HEK293T (cell line): ENCODE measurements at regions not wholly inside any gene's neighbourhood (a gene's known extent, or its start where the extent isn't known, plus 50 kb on each side); places are given as distances from the start of the nearest gene placed in this dataset.

Experiments used
- FOXA1 ChIP-seq: fragments of 450-650 bp; IDR thresholded peaks from 2 replicates; pipeline ENCODE4 v1.6.1; 2016; ENCODE audit warnings: mild to moderate bottlenecking
- HDGF ChIP-seq: fragments of 450-650 bp; IDR thresholded peaks from 2 replicates; pipeline ENCODE4 v1.6.1; 2017; ENCODE audit warnings: antibody characterized with exemption, borderline replicate concordance
- NFRKB ChIP-seq: fragments of 450-650 bp; IDR thresholded peaks from 2 replicates; pipeline ENCODE4 v1.6.1; 2016; ENCODE audit warnings: mild to moderate bottlenecking, moderate library complexity
- SP1 ChIP-seq: fragments of 450-650 bp; IDR thresholded peaks from 2 replicates; pipeline ENCODE4 v1.6.1; 2017
- SUZ12 ChIP-seq: fragments of 450-650 bp; IDR thresholded peaks from 2 replicates; pipeline ENCODE4 v1.6.1; 2016; ENCODE audit warnings: mild to moderate bottlenecking
- TARDBP ChIP-seq: fragments of 450-650 bp; IDR thresholded peaks from 2 replicates; pipeline ENCODE4 v1.6.1; 2016
- ZNF384 ChIP-seq: fragments of 450-650 bp; IDR thresholded peaks from 2 replicates; pipeline ENCODE4 v1.6.1; 2016

GRCh38 chr4:12636191-12636590 is 847.9 kb downstream of the RAB28 start:
- TF ChIP-seq HDGF (no peak), SP1 (no peak), SUZ12 (no peak), NFRKB (no peak), ZNF384 (no peak), TARDBP (no peak), FOXA1 (no peak)
